Cardiac fibroblast (primary cell): ENCODE measurements at regions not wholly inside any gene's neighbourhood (a gene's known extent, or its start where the extent isn't known, plus 50 kb on each side); places are given as distances from the start of the nearest gene placed in this dataset.

ENCODE experiments used
- DNase-seq, 2 donors: peaks; one replicate each; pipeline versions ENCODE4 v3.0.0 to v3.0.0-alpha.2; 2010; ENCODE audit warnings: low read depth in 2 of 2
- H3K4me3 ChIP-seq, 2 donors: replicated peaks in 1 of 2; 1 replicate in 1 of 2; 2 replicates in 1 of 2; pipeline ENCODE4 v1.5.1; 2011; ENCODE audit warnings: low read depth in 2 of 2, low read length in 2 of 2, mild to moderate bottlenecking in 2 of 2, moderate library complexity in 1 of 2
- TF ChIP-seq, protein P1 (sequence below): IDR thresholded peaks from one replicate; pipeline ENCODE4 v1.5.1; 2011; ENCODE audit warnings: low read depth, mild to moderate bottlenecking, low read length, inconsistent platforms

GRCh38 chr18:2263303-2263890, 307.9 kb downstream of the METTL4 start:
- no peak overlapping the region for H3K4me3 ChIP-seq
- DNase-seq = no peak
- TF ChIP-seq, protein P1, sequence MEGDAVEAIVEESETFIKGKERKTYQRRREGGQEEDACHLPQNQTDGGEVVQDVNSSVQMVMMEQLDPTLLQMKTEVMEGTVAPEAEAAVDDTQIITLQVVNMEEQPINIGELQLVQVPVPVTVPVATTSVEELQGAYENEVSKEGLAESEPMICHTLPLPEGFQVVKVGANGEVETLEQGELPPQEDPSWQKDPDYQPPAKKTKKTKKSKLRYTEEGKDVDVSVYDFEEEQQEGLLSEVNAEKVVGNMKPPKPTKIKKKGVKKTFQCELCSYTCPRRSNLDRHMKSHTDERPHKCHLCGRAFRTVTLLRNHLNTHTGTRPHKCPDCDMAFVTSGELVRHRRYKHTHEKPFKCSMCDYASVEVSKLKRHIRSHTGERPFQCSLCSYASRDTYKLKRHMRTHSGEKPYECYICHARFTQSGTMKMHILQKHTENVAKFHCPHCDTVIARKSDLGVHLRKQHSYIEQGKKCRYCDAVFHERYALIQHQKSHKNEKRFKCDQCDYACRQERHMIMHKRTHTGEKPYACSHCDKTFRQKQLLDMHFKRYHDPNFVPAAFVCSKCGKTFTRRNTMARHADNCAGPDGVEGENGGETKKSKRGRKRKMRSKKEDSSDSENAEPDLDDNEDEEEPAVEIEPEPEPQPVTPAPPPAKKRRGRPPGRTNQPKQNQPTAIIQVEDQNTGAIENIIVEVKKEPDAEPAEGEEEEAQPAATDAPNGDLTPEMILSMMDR = no peak

DNA sequence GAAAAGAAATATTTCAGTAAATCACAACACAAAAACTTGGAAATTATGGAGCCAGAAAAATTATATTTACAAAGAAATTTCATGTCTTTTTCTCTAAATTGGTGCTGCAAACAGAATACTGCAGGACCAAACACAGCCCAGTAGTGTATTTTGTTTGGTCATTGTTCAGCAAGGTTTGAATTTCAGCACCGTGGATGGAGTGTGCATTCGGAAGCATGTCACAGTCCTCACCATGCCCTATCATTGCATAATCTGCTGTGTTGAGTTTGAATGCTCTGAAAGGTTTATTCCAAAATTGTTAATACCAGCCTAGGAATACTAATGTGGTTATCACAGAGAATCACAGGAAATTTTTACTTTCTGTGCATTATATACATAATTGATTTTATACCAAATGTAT, 296.7 kb downstream of the METTL4 start:
- TF ChIP-seq, protein P1 = no peak
- no peak overlapping the region for H3K4me3 ChIP-seq
- no peak for DNase-seq

DNA sequence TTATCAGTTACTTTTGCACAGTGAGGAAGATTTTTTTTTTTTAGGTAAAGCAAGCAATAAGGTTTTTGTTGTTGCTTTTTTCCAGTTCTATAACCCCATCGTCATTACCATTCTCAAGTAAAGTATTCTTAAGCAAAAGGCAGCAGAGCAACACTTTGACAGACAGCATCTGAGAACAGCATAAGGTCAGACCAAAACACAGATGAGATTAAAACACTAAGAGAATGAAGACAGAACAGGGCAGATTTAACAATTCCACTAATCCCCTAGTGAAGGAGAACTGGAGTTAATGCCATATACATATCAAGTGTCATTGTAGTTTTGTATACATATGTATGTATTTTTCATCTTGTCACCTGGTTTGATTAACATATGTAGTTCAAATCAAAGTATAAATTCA, 290.2 kb downstream of the METTL4 start:
- TF ChIP-seq, protein P1 = no peak
- no peak overlapping the region for H3K4me3 ChIP-seq
- DNase-seq = no peak

DNA sequence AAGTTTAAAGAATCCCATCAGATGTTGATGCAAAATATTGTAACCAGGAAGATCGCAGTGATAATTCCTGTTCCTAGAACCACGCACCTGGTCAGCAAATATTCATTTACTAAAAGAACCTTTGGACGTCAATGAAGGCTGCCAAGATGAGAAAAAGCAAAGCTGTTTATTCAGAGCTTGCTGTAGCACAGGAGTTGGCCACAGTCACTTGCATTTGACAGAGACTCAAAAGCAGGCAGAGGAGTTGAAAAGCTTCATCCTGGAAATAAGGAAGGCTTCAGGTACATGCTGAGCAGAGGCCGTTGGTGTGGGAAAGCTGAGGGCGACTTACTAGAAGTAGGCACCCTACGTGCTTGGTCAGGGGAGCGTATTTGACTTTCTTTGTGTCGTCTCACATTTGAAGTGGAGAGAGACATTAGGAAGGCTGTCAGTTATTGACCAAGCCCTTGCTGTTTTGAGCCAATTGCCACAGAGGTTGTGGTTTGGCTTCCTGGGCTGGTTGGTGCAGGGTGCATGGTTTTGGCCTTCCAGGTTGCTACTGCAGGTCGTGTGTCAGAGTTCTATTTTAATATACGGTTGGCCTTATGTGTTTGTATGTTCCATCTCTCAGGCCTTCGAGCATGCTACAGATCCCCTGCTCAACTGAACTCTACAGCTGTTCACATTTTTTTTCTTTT, 289.6 kb downstream of the METTL4 start:
- no peak overlapping the region for H3K4me3 ChIP-seq
- DNase-seq = no peak
- TF ChIP-seq, protein P1 = no peak

- TF ChIP-seq, protein P1 = no peak
- H3K4me3 ChIP-seq = no peak overlapping the region
- no peak for DNase-seq
Measured at GRCh38 chr18:2293109-2293839, 278.0 kb downstream of the METTL4 start.

- H3K4me3 ChIP-seq = no peak overlapping the region
- TF ChIP-seq, protein P1 = no peak
- no peak for DNase-seq
Measured at GRCh38 chr18:2301316-2301715, 270.0 kb downstream of the METTL4 start.
